ENCODE measurements at regions not wholly inside any gene's neighbourhood (a gene's known extent, or its start where the extent isn't known, plus 50 kb on each side); places are given as distances from the start of the nearest gene placed in this dataset.

DNA sequence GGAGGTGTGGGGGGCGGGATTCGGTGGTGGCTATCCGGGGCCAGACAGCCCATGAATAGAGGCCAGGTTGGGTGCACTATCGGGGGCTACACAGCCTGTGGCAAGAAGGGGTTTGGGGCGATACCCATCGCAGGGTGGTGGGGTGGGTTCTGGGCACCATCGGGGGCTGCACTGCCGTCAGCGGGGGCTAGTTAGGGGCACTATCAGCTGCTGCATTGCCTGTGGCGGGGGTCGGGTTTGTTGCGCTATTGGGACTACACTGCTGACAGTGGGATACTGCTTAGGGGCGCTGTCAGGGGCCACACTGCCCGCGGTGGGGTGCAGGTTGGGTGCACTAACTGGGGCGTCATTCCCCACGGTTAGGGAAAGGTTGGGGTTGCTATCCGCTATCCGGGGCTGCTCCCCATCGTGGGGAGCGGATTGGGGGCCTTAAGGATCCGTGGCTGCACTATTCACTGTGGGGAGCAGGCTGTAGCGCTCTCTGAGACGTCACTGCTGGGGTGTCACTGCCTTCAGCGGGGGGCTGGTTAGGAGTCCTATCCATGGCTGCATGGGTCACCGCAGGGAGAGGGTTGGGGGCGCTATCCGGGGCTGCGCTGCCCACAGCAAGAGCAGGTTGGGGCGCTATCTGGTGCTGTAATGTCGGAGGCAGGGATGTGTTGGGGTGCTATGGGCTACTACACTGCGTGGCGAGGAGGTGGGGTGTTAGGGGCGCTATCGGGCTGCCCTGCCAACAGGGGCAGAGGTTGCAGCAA is 76.5 kb upstream of the SLC35G4 start:
- TF ChIP-seq, protein P1, sequence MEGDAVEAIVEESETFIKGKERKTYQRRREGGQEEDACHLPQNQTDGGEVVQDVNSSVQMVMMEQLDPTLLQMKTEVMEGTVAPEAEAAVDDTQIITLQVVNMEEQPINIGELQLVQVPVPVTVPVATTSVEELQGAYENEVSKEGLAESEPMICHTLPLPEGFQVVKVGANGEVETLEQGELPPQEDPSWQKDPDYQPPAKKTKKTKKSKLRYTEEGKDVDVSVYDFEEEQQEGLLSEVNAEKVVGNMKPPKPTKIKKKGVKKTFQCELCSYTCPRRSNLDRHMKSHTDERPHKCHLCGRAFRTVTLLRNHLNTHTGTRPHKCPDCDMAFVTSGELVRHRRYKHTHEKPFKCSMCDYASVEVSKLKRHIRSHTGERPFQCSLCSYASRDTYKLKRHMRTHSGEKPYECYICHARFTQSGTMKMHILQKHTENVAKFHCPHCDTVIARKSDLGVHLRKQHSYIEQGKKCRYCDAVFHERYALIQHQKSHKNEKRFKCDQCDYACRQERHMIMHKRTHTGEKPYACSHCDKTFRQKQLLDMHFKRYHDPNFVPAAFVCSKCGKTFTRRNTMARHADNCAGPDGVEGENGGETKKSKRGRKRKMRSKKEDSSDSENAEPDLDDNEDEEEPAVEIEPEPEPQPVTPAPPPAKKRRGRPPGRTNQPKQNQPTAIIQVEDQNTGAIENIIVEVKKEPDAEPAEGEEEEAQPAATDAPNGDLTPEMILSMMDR (conservative IDR thresholded peaks at IDR 0.05; ENCODE audit: low read depth in 2 of 2) = no peak
- TF ChIP-seq POLR2AphosphoS5 (IDR thresholded peaks at IDR 0.05; ENCODE audit: low read depth) = no peak
- no peak for TF ChIP-seq JUNB (IDR thresholded peaks at IDR 0.05; ENCODE audit: unreplicated experiment)
- TF ChIP-seq EZH2phosphoT487 (IDR thresholded peaks at IDR 0.05; ENCODE audit: unreplicated experiment) = no peak
- no peak for TF ChIP-seq EZH2 (IDR thresholded peaks at IDR 0.05; ENCODE audit: low read depth, unreplicated experiment)
- TF ChIP-seq NANOG (IDR thresholded peaks at IDR 0.05; ENCODE audit: borderline replicate concordance) = no peak
- no peak for TF ChIP-seq CREB1 (CRISPR knock-in tag; IDR thresholded peaks at IDR 0.05; ENCODE audit: low read depth)
- TF ChIP-seq, protein P2, sequence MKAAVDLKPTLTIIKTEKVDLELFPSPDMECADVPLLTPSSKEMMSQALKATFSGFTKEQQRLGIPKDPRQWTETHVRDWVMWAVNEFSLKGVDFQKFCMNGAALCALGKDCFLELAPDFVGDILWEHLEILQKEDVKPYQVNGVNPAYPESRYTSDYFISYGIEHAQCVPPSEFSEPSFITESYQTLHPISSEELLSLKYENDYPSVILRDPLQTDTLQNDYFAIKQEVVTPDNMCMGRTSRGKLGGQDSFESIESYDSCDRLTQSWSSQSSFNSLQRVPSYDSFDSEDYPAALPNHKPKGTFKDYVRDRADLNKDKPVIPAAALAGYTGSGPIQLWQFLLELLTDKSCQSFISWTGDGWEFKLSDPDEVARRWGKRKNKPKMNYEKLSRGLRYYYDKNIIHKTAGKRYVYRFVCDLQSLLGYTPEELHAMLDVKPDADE (IDR thresholded peaks at IDR 0.05) = no peak
- no peak for TF ChIP-seq ZNF331 (CRISPR knock-in tag; IDR thresholded peaks at IDR 0.05; ENCODE audit: low read depth)
- TF ChIP-seq, protein P3, sequence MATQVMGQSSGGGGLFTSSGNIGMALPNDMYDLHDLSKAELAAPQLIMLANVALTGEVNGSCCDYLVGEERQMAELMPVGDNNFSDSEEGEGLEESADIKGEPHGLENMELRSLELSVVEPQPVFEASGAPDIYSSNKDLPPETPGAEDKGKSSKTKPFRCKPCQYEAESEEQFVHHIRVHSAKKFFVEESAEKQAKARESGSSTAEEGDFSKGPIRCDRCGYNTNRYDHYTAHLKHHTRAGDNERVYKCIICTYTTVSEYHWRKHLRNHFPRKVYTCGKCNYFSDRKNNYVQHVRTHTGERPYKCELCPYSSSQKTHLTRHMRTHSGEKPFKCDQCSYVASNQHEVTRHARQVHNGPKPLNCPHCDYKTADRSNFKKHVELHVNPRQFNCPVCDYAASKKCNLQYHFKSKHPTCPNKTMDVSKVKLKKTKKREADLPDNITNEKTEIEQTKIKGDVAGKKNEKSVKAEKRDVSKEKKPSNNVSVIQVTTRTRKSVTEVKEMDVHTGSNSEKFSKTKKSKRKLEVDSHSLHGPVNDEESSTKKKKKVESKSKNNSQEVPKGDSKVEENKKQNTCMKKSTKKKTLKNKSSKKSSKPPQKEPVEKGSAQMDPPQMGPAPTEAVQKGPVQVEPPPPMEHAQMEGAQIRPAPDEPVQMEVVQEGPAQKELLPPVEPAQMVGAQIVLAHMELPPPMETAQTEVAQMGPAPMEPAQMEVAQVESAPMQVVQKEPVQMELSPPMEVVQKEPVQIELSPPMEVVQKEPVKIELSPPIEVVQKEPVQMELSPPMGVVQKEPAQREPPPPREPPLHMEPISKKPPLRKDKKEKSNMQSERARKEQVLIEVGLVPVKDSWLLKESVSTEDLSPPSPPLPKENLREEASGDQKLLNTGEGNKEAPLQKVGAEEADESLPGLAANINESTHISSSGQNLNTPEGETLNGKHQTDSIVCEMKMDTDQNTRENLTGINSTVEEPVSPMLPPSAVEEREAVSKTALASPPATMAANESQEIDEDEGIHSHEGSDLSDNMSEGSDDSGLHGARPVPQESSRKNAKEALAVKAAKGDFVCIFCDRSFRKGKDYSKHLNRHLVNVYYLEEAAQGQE (IDR thresholded peaks at IDR 0.05; ENCODE audit: unreplicated experiment) = no peak
